GM19468 (cell line): ENCODE measurements at regions not wholly inside any gene's neighbourhood (a gene's known extent, or its start where the extent isn't known, plus 50 kb on each side); places are given as distances from the start of the nearest gene placed in this dataset.

ENCODE experiments used
- ATAC-seq: cut with Tn5 transposase; IDR thresholded peaks from one replicate; pipeline ENCODE4 v1.9.1; 2021; ENCODE audit warnings: mild to moderate bottlenecking, moderate library complexity, moderate number of reproducible peaks; ENCODE audit not compliant: unreplicated experiment; ENCODE audit errors: extremely low read depth

DNA sequence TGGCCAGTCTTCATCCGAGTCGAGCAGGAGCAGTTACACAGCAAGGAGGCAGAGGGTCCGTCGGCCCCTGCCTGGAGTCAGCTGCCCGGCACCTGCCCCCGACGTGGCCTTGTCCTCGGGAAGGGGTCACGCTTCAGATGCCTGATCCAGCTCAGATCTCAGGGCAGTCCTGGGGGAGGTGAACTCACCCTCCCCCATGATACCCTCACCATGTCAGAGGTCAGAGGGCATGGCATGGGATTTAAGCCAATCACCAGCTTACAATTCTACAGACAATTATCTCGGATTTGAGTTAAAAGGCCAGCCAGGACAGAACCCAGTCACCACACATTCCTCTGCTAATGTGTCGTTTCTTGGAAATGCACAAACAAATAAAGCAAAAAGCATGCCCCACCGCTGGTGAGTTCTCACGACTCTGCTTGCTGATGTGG lies 211.3 kb downstream of the FOXL1 start:
- ATAC-seq, result no peak

DNA sequence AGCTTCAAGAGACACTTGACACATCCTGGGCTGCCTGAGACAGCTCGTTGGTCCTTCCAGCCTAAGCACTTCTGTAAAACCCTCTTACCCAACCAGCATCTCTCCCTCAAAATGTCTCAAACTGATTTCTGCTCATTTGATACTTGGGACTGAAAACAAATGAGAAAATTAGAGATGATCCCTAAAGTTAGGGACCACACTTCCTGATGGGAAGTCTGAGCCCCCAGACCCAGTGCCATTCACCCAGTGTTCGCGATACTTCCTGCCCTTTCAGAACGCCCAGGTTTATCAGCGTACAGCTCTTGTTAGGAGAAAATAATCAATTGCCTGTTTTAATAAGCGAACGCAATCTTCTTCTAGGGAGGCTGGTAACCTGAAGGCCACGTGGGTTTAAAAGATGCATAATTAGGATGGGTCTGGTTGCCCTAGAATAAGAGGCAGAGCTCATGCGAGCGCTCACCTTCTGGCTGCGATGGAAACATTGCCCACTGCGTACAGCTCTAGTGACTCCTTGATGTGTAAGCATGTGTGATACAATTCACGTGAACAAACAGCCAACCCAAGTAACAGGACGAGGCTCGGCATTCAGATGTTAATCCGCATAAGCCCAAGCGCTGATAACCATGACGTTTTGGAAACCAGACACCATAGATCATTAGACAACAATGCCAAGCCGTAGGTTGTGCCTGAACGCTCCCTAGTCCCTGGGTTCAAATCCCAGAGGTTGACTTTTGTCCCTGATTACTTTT lies 213.1 kb downstream of the FOXL1 start:
- ATAC-seq, result no peak

DNA sequence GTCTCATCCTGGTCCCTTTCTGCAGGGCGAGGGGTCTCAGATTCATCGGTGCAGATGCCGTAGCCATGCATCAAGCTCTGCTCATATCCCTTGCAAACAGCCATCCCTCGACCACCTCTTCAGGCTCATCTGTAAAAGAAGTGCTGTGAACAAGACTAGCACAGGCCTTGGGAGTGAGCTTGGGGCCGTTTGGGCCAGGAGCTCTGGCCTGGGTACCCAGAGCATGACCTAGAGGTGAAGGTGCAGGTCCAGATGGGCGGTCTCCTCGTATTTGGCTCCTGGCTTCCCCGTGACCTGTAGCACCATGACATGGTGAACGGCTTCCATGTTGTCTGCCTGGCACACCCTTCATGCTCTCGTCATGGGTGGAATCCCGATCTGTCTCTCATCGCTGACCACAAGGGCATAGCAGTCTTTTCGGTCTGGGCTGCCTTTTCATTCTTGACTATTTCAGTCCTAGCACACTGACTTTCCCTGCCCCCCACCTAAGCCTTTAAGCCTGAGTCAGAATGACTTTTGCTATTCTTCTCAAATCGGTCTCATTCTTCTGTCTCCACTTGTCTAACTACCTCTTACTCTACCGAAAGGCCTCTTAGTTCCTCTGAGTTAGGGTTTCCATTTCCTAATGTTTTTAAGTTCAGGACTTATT lies 216.0 kb downstream of the FOXL1 start:
- no peak for ATAC-seq

DNA sequence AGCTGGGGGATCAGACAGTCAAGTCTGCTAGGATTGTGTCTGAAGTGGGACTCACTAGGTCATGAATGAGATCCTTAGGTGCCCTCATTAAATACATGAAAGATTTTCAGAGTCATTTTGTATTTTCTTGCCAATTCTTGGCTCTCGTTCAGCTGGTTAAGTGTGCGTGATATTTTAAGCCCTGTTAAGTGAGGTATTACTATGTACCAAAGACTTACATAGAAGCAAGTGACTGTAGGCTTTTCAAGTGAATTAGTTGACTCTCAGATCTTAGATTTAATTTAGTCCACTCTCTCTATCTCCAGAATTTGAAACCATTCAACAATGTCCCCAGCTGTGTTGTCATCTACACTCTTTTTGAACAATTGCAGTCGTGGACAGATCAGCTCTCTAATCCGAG lies 219.4 kb downstream of the FOXL1 start:
- ATAC-seq, result no peak

DNA sequence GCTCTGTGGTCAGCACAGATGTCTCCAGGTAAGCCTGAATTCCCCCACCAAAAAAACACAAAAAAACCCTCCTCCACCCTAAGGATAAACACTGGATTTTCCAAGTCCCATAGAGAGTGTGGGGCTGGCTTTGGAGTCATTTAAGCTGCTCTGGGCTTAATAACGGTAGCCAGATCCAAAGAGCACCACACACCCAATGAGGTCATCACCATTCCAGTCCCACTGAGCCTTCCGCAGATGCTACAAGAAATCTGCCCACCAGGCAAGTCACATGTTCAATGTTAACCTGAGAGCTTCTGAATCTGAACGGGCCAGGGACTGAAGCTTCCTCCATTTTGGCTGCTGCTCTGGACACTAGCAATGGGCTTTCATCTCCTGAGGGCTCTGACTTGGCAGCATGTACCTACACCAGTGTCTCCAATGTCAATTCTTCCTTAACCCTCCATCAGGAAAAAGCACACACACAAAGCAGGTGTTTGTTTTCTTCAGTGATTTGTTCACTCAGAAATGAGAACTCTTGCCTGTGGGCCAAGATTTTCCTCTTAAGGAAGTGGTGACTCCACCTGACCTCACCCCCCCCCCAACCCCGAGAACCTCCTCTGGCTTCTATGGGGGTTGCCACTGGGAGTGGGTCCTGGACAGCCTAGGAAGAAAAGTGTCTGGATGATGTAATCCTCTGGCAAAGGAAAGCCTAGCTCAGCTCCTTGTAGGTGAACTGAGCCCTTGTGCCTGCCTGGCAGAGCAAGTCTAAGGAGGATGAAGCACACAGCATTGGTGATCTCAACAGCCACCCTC lies 220.1 kb downstream of the FOXL1 start:
- ATAC-seq, result no peak

DNA sequence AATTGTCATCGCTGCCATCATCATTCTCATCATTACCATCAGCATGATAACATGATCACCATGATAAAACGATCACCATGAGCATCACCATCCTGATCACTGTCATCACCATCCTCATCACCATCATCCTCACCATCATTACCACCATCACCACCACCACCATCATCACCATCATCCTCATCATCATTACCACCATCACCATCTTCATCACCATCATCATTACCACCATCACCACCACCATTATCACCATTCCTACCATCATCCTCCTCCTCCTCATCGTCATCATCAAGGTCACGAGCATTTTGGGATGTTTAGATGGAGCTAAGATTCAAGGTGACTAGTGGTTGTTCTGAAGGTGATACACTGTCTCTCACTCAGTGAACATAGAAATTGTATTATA lies 221.0 kb downstream of the FOXL1 start:
- ATAC-seq, result no peak

DNA sequence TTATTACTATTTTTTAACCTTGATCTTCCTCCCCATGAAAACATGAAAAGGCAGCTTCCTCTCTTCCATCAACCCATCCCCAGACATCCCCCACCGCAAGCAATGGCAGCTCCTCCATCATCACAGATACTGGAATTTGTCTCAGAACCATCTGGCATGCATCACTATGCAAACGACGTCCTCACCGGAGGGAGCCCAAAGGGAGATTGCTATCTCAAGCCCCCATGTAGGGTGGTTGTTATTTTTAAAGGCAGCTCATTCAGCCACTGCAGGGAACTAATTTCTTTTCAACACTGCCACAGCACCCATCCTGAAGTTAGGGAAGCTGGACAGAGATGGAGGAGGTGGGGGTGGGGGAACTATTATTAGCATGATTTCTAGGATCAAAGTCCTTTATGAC lies 222.5 kb downstream of the FOXL1 start:
- ATAC-seq, result no peak

DNA sequence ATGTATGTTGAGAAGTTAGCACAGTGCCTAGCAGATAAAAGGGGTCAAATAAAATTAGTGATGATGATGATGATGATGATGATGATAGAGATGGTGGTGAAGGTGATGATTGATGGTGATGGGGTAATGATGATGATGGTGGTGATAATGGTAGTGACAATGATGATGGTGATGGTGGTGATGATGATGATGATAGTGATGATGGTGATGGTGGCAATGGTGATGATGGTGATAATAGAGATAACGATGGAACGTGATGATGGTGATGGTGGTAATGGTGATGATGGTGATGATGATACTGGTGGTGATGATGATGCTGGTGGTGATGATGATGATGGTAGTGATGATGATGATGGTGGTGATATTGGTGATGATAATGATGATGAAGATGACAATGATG lies 223.7 kb downstream of the FOXL1 start:
- no peak for ATAC-seq

DNA sequence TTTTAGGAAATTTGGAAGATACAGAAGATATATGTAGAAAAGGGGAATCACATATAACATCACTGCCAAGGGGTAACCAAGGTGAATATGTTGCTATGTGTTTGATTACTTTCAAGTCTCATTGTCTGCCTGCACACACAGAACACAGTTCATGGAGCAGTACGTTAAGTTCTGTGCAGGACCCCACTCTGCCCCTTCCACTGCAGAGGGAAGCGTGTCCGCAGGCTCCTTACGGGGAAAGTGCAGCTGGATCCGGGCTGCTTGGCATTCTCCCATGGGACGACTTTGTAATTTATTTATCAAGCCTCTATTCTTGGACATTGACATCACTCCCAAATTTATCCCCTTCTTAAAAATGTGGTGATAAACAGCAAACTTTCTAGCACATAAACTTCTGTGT lies 226.8 kb downstream of the FOXL1 start:
- no peak for ATAC-seq

DNA sequence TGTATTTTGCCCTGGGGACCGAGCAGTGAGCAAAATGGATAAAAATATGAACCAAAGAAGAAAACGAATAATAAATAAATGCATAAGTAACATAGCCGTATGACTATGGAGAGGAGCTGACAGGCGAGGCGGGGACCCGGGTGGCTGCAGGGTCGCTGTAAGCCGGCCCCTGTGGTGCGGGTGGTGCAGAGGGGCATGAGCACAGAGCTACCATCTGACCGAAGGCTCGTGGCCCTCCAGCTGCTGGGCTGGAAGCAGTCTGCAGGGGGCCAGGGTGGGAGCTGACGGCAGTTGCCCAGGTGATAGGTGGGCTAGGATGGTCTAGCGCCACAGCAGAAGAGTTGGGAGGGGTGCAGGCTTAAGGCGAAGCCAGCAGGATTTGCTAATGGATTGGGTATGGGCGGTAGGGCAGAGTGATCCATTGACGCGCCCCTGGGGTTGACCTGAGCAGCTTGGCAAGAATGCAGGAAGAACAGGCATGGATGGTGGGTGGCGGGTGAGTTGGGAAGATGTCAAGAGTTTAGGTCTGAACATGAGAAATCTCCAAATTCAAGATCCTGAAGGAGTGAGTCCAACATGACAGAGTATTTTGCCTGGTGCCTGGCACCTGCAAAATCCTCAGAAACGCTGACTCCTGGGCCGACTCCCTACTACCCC lies 228.0 kb downstream of the FOXL1 start:
- no peak for ATAC-seq

DNA sequence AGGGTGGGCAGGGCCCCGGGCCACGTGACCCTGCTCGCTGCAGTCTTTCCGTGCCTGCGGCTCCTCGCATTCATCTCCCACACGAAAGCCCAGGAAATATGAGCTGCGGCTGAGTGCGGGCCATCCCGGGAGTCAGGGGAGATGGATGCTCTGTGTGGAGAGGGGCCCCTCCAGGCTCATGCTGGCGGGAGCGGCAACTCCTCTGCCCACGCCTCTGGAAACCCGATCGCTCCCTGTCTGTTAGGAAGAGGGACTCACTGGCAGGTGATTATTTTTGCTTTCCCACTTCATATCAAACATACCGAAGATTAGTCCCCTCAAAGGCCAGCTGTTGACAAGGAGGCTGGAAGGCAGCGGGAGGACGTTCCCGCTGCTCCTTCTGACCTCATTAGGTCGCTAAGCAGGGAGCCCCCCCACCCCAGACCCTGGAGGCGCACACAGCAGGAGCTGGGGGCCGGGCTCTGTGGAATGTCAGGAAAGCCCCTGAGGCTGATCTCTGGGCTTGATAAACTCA lies 228.5 kb downstream of the FOXL1 start:
- no peak for ATAC-seq

DNA sequence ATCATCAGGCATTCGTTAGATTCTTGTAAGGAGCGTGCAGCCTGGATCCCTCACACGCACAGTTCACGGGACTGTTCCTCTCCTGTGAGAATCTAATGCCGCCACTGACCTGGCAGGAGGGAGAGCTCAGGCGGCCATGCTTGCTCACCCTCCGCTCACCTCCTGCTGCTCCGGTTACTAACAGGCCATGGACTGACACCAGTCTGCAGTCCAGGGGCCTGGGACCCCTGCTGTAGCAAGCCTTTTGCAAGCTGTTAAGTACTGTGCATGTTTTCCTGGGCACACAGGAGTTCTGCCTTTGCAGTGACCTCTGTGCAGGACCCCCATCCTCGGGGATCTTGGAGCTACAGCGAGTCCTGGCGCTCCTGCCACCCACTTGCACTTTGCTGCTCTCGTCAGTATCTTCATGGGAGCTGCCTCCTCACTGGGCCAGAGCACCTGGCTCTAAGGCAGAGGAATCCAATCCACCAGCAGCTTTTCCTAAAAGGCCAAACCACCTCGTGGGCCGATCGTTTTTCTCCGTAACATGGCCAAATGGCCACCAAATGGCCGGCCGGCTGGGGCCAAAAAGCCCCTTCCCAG lies 230.6 kb downstream of the FOXL1 start:
- ATAC-seq, result no peak

DNA sequence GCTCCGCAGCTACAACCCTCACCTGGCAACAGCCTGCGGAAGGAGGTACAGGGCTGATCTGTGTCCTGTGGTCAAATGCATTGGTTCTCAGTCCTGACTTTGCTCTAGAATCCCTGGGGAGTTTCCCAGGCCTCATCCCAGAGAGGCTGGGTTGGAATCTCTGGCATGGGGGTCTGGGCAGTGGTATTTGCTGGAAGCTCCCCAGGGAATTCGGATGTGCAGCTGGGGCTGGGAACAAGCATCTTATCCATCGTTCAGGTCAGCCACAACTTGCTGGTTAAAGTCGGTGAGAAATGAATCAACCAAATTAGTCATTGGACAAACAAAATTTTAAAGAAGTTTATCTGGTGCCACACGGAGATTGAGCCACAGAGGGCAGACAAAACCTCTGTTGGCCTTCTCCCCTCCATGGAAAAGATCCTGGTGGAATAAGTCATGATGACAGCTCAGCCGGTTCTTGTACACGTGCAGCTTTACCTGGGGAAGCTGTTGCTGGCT lies 231.2 kb downstream of the FOXL1 start:
- no peak for ATAC-seq

DNA sequence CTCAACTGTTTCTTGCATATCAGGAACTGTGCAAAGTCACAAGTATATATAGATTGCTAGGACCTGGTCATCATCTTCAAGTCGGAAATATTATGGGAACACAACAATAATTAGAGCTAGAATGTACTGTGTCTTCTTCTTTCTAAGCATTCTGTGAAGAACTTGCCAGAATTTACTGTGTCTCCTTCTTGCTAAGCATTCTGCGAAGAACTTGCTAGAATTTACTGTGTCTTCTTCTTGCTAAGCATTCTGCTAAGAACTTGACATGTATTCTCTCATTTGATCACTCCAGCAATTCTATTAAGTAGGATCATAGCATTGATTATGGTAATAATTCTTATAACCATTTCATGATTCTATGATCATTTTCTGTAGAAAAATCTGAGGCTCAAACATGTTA lies 231.7 kb downstream of the FOXL1 start:
- no peak for ATAC-seq

DNA sequence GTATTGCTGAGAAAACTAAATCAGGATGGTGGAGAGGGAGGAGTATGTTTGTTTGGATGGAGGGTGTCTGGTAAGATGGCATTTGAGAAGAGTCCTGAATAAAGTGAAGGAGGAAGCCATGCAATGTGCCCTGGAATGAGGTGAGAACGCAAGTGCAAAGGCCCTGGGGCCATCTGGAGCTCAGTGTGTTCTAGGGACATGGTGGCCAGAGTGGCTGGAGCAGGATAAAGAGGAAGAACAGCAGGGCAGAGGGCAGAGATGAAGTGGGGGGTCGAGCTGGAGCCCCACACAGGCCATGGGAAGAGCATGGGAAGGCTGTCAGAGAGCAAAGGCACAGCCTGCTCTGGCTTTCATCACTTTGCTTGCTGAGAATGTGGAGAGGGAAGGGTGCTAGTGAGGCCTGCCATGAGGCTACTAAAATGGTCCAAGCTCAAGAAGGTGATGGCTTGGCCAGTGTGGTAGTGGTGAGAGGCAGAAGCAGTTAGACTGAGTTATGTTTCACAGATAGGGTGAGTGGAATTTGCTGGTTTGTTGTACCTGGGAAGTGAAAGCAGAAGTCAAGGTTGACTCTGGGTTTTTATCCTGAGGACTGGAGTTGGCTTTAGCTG lies 234.1 kb downstream of the FOXL1 start:
- no peak for ATAC-seq

DNA sequence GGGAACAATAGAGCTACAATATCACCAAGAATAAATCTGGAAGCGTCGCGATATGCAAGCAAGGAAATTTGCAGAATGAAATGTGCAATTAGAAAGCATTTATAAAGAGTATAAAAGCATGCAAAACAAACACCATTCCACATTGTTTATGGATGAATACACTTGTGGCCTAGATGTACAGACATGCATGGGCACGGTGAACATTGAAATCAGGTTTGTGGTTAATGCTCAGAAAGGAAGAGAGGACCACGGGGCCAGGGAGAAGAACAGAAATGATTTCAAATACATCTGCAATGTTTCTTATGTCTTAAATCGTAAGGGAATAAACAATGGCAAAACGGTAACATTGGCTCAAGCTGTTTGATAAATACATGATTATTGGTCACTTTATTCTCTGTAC lies 235.9 kb downstream of the FOXL1 start:
- ATAC-seq, result no peak

DNA sequence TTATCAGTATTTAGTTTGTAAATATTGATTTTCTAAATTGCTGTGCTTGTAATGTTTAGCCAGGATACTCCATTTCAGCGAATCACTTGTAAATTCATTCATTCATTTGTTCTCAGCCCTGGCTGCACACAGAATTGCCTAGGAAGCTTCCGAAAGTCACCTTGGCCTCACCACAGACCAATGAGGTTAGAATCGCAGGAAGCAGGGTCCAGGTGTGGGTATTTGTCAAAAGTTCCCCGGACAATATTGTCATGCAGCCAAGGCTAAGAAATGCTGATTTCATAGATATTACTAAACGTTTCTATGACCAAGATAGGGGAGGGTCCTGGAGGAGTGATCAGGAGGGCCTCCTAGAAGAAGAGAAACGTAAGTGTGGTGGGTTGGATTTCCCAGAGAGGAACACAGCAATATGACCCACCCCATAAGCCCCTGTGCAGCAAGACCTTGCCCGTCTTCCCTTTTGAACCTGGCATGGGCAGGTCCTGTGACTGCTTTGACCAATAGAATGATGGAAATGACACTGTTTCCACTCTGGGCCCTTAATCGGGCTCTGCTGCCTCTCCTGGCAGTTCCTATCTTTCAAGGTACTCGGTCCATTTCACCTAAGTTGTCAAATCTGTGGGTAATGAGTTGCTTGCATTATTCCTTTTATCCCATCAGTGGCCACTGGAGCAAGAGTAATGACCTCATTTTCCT lies 238.7 kb downstream of the FOXL1 start:
- ATAC-seq, result no peak

DNA sequence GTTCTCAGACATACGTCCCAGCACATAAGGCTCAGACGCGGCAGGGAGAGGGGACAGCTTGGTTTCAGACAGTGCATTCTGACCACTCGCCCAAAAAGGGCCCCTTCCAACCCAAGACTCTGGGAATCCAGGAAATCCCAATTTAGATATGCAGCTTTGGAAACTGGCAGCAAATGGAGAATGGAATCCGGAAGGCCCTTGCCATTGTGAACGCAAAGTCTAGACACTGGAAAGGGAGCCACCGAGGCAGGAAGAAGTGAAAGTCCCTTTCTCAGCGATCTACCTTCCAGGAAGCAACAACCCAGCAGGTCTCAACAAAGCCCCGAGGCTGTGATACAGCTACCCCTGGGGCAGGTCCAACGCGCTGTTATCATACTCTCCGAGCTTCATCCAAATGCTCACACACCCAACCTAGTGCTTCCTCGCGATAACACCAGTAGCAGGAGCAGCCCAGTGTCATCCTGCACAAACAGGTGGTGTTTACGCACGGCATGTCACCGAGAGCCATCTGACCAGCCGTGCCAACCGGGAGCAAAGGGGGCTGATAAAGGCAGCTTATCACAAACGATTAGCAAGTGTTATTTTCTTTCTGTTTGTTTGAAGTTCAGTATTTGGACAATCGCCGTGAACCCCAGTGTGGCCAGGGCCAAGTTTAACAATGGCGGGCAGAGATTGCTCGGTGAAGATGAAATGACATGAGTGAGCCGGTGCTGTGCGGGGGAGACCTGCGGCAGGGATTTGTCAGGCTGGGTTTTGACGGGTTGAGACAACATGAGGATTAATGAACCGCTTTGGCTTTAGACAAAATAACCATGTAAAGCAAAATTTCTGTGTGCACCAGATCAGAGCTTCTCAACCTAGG lies 240.6 kb downstream of the FOXL1 start:
- ATAC-seq, result no peak
